Gastroesophageal sphincter (tissue), 4 donors: ENCODE measurements at regions not wholly inside any gene's neighbourhood (a gene's known extent, or its start where the extent isn't known, plus 50 kb on each side); places are given as distances from the start of the nearest gene placed in this dataset.

Experiments
- ATAC-seq: fragments of 150-250 bp; one replicate; pipeline ENCODE4 v1.9.1; 2016; ENCODE audit warnings: mild to moderate bottlenecking, moderate library complexity
- H3K27ac ChIP-seq, 4 donors: fragments of 200-600 bp; sonication (generic) in 3 of 4; 1 replicate in 3 of 4; 2 replicates in 1 of 4; pipeline ENCODE4 v1.5.1; 2016 to 2019
- H3K27me3 ChIP-seq: fragments of 200-600 bp; sonication (generic); one replicate; pipeline ENCODE4 v1.5.1; 2019
- H3K36me3 ChIP-seq, 2 donors: fragments of 200-600 bp; sonication (generic); one replicate each; pipeline ENCODE4 v1.5.1; 2019; ENCODE audit warnings: control low read depth in 1 of 2
- H3K4me1 ChIP-seq, 3 donors: fragments of 200-600 bp; sonication (generic); 1 replicate in 2 of 3; 2 replicates in 1 of 3; pipeline ENCODE4 v1.5.1; 2016 to 2019; ENCODE audit warnings: control low read depth in 2 of 3
- H3K4me3 ChIP-seq, 2 donors: fragments of 200-600 bp; sonication (generic); one replicate each; pipeline ENCODE4 v1.5.1; 2019; ENCODE audit warnings: mild to moderate bottlenecking in 1 of 2, moderate library complexity in 1 of 2
- H3K9me3 ChIP-seq, 3 donors: fragments of 200-600 bp; sonication (generic); one replicate each; pipeline ENCODE4 v1.5.1; 2017 to 2019; ENCODE audit warnings: control low read depth in 2 of 3
- EP300 ChIP-seq: sonication (generic); formaldehyde crosslinking; IDR thresholded peaks from one replicate; pipeline ENCODE4 v1.6.1; 2017; ENCODE audit warnings: antibody characterized with exemption, mild to moderate bottlenecking
- POLR2A ChIP-seq, 2 donors: fragments of 450-650 bp; IDR thresholded peaks; one replicate each; pipeline ENCODE4 v1.6.1; 2017; ENCODE audit warnings: antibody characterized with exemption in 2 of 2, mild to moderate bottlenecking in 2 of 2, moderate library complexity in 1 of 2
- POLR2AphosphoS5 ChIP-seq: sonication (generic); formaldehyde crosslinking; IDR thresholded peaks from one replicate; pipeline ENCODE4 v1.6.1; 2017; ENCODE audit warnings: antibody characterized with exemption
- WGBS, 2 donors: methylation state at CpG; one replicate each; pipeline ENCODE4 v1.1.5; 2018; ENCODE audit warnings: low coverage in 1 of 2; 5-methylcytosine and 5-hydroxymethylcytosine counted together
- TF ChIP-seq, protein P1 (sequence below), 4 experiments: fragments of 200-600 bp in 2 of 4; fragments of 450-650 bp in 2 of 4; sonication (generic) in 1 of 4; IDR thresholded peaks; one replicate each; pipeline ENCODE4 v1.5.1; 2017 to 2019; ENCODE audit warnings: antibody characterized with exemption in 4 of 4, mild to moderate bottlenecking in 2 of 4, moderate library complexity in 2 of 4

DNA sequence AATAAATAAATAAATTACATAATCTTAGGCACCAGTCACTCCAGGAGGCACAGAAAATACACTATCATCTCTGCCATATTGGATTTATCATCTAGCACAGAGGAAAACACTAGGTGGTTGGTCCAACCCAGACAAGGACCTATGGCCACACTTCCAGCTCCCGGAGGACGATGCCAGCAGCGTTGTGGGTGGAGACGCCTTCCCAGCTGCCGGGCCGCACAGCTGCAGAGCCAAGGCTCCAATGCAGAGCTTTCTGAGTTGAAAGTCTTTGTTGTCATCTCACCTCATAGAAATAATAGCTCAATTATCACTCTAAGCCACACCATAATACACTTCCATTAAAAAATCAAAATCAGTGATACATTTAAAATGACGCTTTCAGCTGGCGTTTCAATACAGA lies 457.1 kb upstream of the SALL3 start:
- 79 to 100% methylated on average over 2 to 8 of the region's 8 CpGs for WGBS, 2 donors
- Histone ChIP-seq H3K27me3 (peaks cover 13% of the 10 kb centered on the region), H3K36me3 (no peaks in the 10 kb centered on the region), H3K4me1 (peaks cover 0 to 3% (median 0%) of the 10 kb centered on the region in 3 donors), H3K27ac (no peak overlapping the region), H3K9me3 (no peaks in the 10 kb centered on the region), H3K4me3 (no peak overlapping the region)
- no peak for TF ChIP-seq POLR2AphosphoS5
- TF ChIP-seq EP300: no peak
- no peak for TF ChIP-seq POLR2A (IDR thresholded peaks at IDR 0.05)
- TF ChIP-seq, protein P1, sequence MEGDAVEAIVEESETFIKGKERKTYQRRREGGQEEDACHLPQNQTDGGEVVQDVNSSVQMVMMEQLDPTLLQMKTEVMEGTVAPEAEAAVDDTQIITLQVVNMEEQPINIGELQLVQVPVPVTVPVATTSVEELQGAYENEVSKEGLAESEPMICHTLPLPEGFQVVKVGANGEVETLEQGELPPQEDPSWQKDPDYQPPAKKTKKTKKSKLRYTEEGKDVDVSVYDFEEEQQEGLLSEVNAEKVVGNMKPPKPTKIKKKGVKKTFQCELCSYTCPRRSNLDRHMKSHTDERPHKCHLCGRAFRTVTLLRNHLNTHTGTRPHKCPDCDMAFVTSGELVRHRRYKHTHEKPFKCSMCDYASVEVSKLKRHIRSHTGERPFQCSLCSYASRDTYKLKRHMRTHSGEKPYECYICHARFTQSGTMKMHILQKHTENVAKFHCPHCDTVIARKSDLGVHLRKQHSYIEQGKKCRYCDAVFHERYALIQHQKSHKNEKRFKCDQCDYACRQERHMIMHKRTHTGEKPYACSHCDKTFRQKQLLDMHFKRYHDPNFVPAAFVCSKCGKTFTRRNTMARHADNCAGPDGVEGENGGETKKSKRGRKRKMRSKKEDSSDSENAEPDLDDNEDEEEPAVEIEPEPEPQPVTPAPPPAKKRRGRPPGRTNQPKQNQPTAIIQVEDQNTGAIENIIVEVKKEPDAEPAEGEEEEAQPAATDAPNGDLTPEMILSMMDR (IDR thresholded peaks at IDR 0.05): no peak
- ATAC-seq: no peak

DNA sequence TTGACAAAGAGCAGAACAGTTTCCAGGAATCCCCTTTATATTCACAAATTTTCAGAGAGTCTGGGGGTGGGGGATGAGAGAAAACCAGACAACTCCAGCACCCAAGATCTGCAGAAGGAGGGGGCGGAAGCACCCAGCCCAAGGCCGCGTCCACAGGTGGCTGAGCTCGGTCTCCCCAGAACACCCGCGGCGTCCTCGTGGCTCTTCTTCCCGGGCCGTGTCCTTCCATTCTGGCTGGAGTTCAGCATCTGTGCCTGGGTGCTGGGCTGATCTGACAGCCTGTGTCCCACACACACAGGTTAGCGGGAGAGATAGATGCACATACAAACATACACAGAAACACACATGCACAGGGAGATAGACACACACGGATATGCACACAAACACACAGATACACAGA lies 455.8 kb upstream of the SALL3 start:
- Histone ChIP-seq H3K36me3 (no peaks in the 10 kb centered on the region), H3K27me3 (peaks cover 26% of the 10 kb centered on the region), H3K27ac (no peak overlapping the region), H3K4me3 (no peak overlapping the region), H3K9me3 (no peaks in the 10 kb centered on the region), H3K4me1 (peaks cover 0 to 3% (median 0%) of the 10 kb centered on the region in 3 donors)
- ATAC-seq: no peak
- 44 to 100% methylated on average over 1 to 2 of the region's 12 CpGs for WGBS, 2 donors
- TF ChIP-seq POLR2AphosphoS5 (no peak), EP300 (no peak), POLR2A (IDR thresholded peaks at IDR 0.05) (no peak)
- TF ChIP-seq, protein P1 (IDR thresholded peaks at IDR 0.05): no peak

DNA sequence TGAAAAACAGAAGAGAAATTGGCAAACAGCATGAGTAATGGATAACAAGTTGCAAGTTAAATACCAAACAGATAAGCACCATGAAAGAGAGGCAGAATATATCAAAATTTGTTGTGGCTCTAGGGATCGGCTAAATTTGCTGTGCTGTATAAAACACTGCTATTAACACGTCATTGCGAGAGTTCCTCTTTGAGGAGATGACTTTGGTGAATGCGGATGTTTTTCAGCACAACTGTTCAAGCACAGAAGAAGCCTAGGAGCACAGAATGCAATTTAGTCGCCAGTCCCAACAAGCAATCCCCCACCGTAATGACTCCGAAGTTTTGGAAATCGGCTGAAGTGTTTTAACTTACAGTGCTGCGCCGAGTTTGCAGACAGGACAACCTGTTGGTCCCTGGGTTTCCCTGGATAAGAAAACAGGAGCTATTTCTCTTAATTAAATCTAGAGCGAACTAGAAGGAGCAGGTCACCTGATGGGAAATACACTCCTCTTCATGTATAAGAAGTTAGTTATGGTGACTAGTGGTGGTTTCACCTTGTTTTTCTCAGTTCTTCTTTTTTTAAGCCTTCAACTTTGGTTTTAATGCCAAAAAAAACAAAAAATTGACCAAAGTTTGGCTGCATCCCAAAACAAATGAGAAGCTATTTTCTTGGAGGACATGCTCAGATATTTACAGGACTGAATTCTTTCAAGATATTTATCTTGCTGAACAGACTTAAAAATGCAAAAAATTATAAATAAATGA lies 454.1 kb upstream of the SALL3 start:
- no peaks in the 10 kb centered on the region for H3K36me3 ChIP-seq
- ATAC-seq: no peak
- H3K27ac ChIP-seq: no peak overlapping the region
- 69 to 80% methylated on average over 11 of the region's 11 CpGs for WGBS, 2 donors
- H3K4me3 ChIP-seq: no peak overlapping the region
- H3K27me3 ChIP-seq: peaks cover 34% of the 10 kb centered on the region
- TF ChIP-seq POLR2AphosphoS5 (no peak), POLR2A (IDR thresholded peaks at IDR 0.05) (no peak), EP300 (no peak)
- TF ChIP-seq, protein P1 (IDR thresholded peaks at IDR 0.05): no peak
- H3K9me3 ChIP-seq: no peaks in the 10 kb centered on the region
- H3K4me1 ChIP-seq: peaks cover 0 to 3% (median 0%) of the 10 kb centered on the region in 3 donors

DNA sequence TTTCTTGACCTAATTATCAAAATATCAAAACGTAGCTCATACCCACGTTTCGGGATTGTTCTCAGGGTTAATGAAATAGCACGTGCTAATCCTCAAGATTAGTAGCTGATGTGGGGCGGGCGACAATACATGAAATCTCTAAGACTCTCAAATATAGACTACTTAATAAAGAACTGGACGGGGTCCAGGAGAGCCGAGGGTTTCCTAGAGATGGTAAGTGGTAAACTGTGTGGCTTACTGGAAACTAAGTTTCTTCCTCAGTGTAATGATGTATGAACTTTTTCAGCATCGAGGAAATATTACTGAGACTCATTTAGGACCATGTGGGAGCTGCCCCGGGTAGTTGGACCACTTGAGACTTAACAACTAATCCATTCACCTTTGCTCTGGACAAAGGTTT lies 453.3 kb upstream of the SALL3 start:
- no peak for ATAC-seq
- Histone ChIP-seq H3K4me3 (no peak overlapping the region), H3K36me3 (no peaks in the 10 kb centered on the region), H3K27me3 (peaks cover 34% of the 10 kb centered on the region), H3K27ac (no peak overlapping the region), H3K4me1 (peaks cover 0 to 3% (median 0%) of the 10 kb centered on the region in 3 donors), H3K9me3 (no peaks in the 10 kb centered on the region)
- WGBS, 2 donors: 29 to 56% methylated on average over 10 of the region's 10 CpGs
- TF ChIP-seq POLR2A (IDR thresholded peaks at IDR 0.05): no peak
- no peak for TF ChIP-seq POLR2AphosphoS5
- TF ChIP-seq, protein P1 (IDR thresholded peaks at IDR 0.05): no peak
- TF ChIP-seq EP300: no peak
